Posterior cingulate gyrus (tissue), 11 donors: ENCODE measurements at regions not wholly inside any gene's neighbourhood (a gene's known extent, or its start where the extent isn't known, plus 50 kb on each side); places are given as distances from the start of the nearest gene placed in this dataset.

Experiments used
- DNase-seq, 10 donors: peaks; one replicate each; pipeline versions ENCODE4 v3.0.0 to v3.0.0-alpha.2; 2020 to 2021; ENCODE audit warnings: mixed read lengths in 3 of 10
- intact Hi-C: fragments of 100-400 bp; cut with DNase I; formaldehyde crosslinking; loops from one replicate; pipeline ENCODE4 v1.15.1; 2023

- no peak for DNase-seq
- intact Hi-C loops: no loop called here
Observed at GRCh38 chr13:69579351-69579750, 528.3 kb upstream of the ATXN8OS start.

- intact Hi-C loops: no loop called here
- no peak for DNase-seq
Observed at GRCh38 chr13:69571606-69572323, 535.9 kb upstream of the ATXN8OS start.

GRCh38 chr13:69567514-69567913 lies 540.1 kb upstream of the ATXN8OS start:
- intact Hi-C loops: no loop called here
- no peak for DNase-seq

GRCh38 chr13:69566104-69566716 lies 541.4 kb upstream of the ATXN8OS start:
- DNase-seq: peak in 1 of 10 donors; percentile 41
- intact Hi-C loops: no loop called here

- intact Hi-C loops: no loop called here
- DNase-seq: no peak
Observed at GRCh38 chr13:69565334-69565733, 542.3 kb upstream of the ATXN8OS start.

GRCh38 chr13:69556540-69557196 lies 551.0 kb upstream of the ATXN8OS start:
- DNase-seq: no peak
- intact Hi-C loops: no loop called here

- no peak for DNase-seq
- intact Hi-C loops: no loop called here
Observed at GRCh38 chr13:69553976-69554375, 553.6 kb upstream of the ATXN8OS start.

GRCh38 chr13:69551193-69551592 lies 556.4 kb upstream of the ATXN8OS start:
- intact Hi-C loops: no loop called here

GRCh38 chr13:69547780-69548179 lies 559.8 kb upstream of the ATXN8OS start:
- intact Hi-C loops: no loop called here
- DNase-seq: peak in 1 of 10 donors; percentile 46

More at GRCh38 chr13:69551193-69551592, 556.4 kb upstream of the ATXN8OS start:
- DNase-seq: no peak

- DNase-seq: no peak
- intact Hi-C loops: no loop called here
Observed at GRCh38 chr13:69545551-69545950, 562.1 kb upstream of the ATXN8OS start.

GRCh38 chr13:69524459-69525150 lies 583.0 kb upstream of the ATXN8OS start:
- intact Hi-C loops: no loop called here
- no peak for DNase-seq

GRCh38 chr13:69496981-69497380 lies 610.6 kb upstream of the ATXN8OS start:
- DNase-seq: peak in 2 of 10 donors; percentile 17 to 52
- intact Hi-C loops: no loop called here

- no peak for DNase-seq
- intact Hi-C loops: no loop called here
Observed at GRCh38 chr13:69495096-69495495, 612.5 kb upstream of the ATXN8OS start.

- intact Hi-C loops: no loop called here
Observed at GRCh38 chr13:69487576-69487975, 620.0 kb upstream of the ATXN8OS start.

GRCh38 chr13:69485991-69486592 lies 621.5 kb upstream of the ATXN8OS start:
- intact Hi-C loops: no loop called here

More at GRCh38 chr13:69487576-69487975, 620.0 kb upstream of the ATXN8OS start:
- no peak for DNase-seq

GRCh38 chr13:69477451-69477850 lies 630.2 kb upstream of the ATXN8OS start:
- intact Hi-C loops: no loop called here
- no peak for DNase-seq

More at GRCh38 chr13:69485991-69486592, 621.5 kb upstream of the ATXN8OS start:
- DNase-seq: no peak

- intact Hi-C loops: no loop called here
- no peak for DNase-seq
Observed at GRCh38 chr13:69474011-69474685, 633.5 kb upstream of the ATXN8OS start.

GRCh38 chr13:69468624-69469023 lies 639.0 kb upstream of the ATXN8OS start:
- intact Hi-C loops: no loop called here
- DNase-seq: no peak

- intact Hi-C loops: no loop called here
- DNase-seq: no peak
Observed at GRCh38 chr13:69461397-69461796, 646.2 kb upstream of the ATXN8OS start.

- no peak for DNase-seq
- intact Hi-C loops: no loop called here
Observed at GRCh38 chr13:69459346-69459745, 648.3 kb upstream of the ATXN8OS start.
